GM12891 (cell line): ENCODE measurements at regions not wholly inside any gene's neighbourhood (a gene's known extent, or its start where the extent isn't known, plus 50 kb on each side); places are given as distances from the start of the nearest gene placed in this dataset.

Experiments
- POLR2A ChIP-seq: IDR thresholded peaks from 2 replicates; pipeline ENCODE4 v1.6.1; 2011; ENCODE audit warnings: low read depth, low read length, control low read depth
- POLR2AphosphoS5 ChIP-seq: IDR thresholded peaks from 2 replicates; pipeline ENCODE4 v1.6.1; 2011; ENCODE audit warnings: low read depth, low read length, control low read depth
- POU2F2 ChIP-seq: IDR thresholded peaks from 2 replicates; pipeline ENCODE4 v1.6.1; 2011; ENCODE audit warnings: low read depth, mild to moderate bottlenecking, control low read depth, low read length, moderate library complexity
- TAF1 ChIP-seq: IDR thresholded peaks from 2 replicates; pipeline ENCODE4 v1.6.1; 2011; ENCODE audit warnings: low read depth, low read length, control low read depth

DNA sequence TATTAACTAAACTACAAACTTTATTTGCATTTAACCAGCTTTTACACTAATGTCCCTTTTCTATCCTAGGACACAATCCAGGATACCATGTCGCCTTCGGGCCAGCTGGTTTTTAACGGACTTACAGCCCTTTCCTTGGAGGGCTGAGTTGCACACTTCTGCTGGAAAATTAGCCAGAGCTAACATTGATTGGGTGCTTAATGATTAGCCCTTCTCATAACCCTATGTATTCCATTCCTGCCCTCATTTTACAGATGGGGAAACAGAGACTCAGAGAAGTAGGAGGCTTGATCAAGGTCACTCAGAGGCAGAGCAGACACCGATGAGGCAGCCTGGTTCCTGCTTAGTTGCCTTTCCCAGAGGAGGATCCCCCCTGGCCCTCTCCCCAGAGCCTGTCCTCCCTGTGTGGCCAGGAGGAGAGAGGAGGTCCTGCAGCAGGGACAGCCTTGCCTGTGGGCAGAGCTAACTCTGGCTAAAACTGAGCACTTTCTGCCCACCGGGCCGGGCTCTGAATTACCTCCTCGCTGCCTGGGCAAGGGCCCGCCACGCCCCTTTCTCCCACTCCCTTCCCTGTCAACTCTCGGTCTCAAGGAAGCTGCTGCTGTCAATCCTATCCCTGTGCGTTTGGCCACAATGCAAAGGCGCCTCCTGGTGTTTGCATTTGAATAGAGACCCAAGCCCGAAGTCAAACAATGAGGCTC lies 59.6 kb upstream of the PAX6 start:
- TF ChIP-seq POLR2AphosphoS5 = no peak
- no peak for TF ChIP-seq TAF1
- TF ChIP-seq POLR2A = no peak
- TF ChIP-seq POU2F2 = no peak
